Activated CD8-positive, alpha-beta T cell treated with anti-CD3 and anti-CD28 coated beads for 36 hours (primary cell): ENCODE measurements at regions not wholly inside any gene's neighbourhood (a gene's known extent, or its start where the extent isn't known, plus 50 kb on each side); places are given as distances from the start of the nearest gene placed in this dataset.

Experiments
- ATAC-seq: fragments of 200-7000 bp; cut with Tn5 transposase; one replicate; pipeline ENCODE4 v1.10.0; 2021; ENCODE audit warnings: mild to moderate bottlenecking, moderate library complexity
- CTCF ChIA-PET: fragments of 350-600 bp; sonication (Branson Sonifier 250); formaldehyde crosslinking; loops from one replicate; lab custom pipeline; 2021; ENCODE audit warnings: antibody characterized with exemption; lab: Charles Lee
- POLR2A ChIA-PET: fragments of 350-600 bp; sonication (Branson Sonifier 250); formaldehyde crosslinking; loops from one replicate; lab custom pipeline; 2021; ENCODE audit warnings: antibody characterized with exemption; lab: Charles Lee
- DNase-seq: peaks from one replicate; pipeline ENCODE4 v3.0.0-alpha.2; 2020
- H3K27ac Mint-ChIP-seq: one replicate; pipeline ENCODE4 v1.8.0; 2021; ENCODE audit warnings: mild to moderate bottlenecking, mixed read lengths
- H3K27me3 Mint-ChIP-seq: one replicate; pipeline ENCODE4 v1.8.0; 2021; ENCODE audit warnings: mixed read lengths
- H3K36me3 Mint-ChIP-seq: one replicate; pipeline ENCODE4 v1.8.0; 2021; ENCODE audit warnings: low read depth, mixed read lengths
- H3K4me1 Mint-ChIP-seq: one replicate; pipeline ENCODE4 v1.8.0; 2021; ENCODE audit warnings: low read depth, mixed read lengths
- H3K4me3 Mint-ChIP-seq: one replicate; pipeline ENCODE4 v1.8.0; 2021; ENCODE audit warnings: mild to moderate bottlenecking, moderate library complexity, mixed read lengths
- H3K9me3 Mint-ChIP-seq: one replicate; pipeline ENCODE4 v1.8.0; 2021; ENCODE audit warnings: mixed read lengths
- intact Hi-C: fragments of 100-400 bp; cut with micrococcal nuclease; formaldehyde crosslinking; loops from one replicate; pipeline ENCODE4 v1.10.0; 2022
- TF ChIP-seq, protein P1 (sequence below): fragments of 200-600 bp; IDR thresholded peaks from one replicate; pipeline ENCODE4 v1.8.0; 2022; ENCODE audit warnings: antibody characterized with exemption, mild to moderate bottlenecking

DNA sequence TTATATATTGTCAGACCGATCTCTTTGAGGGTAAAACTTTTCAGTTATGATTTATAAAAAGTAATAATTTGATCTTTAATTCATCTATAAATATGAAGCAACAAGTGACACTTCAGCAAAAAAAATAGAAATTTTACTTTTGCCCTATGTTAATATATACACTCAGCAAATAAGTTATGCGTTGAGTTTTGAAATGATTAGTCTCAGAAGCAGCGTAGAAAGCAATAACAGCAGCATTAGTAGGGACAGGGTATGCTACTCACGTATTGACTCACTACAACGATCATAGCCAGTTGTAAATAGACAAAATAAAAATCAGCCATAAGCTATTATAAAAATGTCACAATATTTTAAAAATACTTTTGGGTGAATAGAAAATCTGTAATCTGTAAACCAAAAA, 1229.2 kb downstream of the ADGRL3 start:
- ATAC-seq: no peak

GRCh38 chr4:62415256-62415655, 1215.1 kb downstream of the ADGRL3 start:
- CTCF ChIA-PET: no interaction called here
- ATAC-seq: no peak
- Mint-ChIP-seq H3K4me1 (no peaks in the 10 kb centered on the region), H3K4me3 (no peak overlapping the region), H3K36me3 (no peaks in the 10 kb centered on the region), H3K9me3 (peaks cover 2% of the 10 kb centered on the region), H3K27ac (no peak overlapping the region), H3K27me3 (no peaks in the 10 kb centered on the region)
- TF ChIP-seq, protein P1, sequence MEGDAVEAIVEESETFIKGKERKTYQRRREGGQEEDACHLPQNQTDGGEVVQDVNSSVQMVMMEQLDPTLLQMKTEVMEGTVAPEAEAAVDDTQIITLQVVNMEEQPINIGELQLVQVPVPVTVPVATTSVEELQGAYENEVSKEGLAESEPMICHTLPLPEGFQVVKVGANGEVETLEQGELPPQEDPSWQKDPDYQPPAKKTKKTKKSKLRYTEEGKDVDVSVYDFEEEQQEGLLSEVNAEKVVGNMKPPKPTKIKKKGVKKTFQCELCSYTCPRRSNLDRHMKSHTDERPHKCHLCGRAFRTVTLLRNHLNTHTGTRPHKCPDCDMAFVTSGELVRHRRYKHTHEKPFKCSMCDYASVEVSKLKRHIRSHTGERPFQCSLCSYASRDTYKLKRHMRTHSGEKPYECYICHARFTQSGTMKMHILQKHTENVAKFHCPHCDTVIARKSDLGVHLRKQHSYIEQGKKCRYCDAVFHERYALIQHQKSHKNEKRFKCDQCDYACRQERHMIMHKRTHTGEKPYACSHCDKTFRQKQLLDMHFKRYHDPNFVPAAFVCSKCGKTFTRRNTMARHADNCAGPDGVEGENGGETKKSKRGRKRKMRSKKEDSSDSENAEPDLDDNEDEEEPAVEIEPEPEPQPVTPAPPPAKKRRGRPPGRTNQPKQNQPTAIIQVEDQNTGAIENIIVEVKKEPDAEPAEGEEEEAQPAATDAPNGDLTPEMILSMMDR: no peak
- intact Hi-C loops: no loop called here
- DNase-seq: no peak
- POLR2A ChIA-PET: no interaction called here

More for the DNA sequence above, 1229.2 kb downstream of the ADGRL3 start:
- Mint-ChIP-seq H3K27me3 (no peaks in the 10 kb centered on the region), H3K4me3 (no peak overlapping the region), H3K4me1 (no peaks in the 10 kb centered on the region), H3K27ac (no peak overlapping the region), H3K36me3 (no peaks in the 10 kb centered on the region), H3K9me3 (peaks cover 22% of the 10 kb centered on the region)
- TF ChIP-seq, protein P1: no peak
- POLR2A ChIA-PET: no interaction called here
- CTCF ChIA-PET: no interaction called here
- intact Hi-C loops: no loop called here
- DNase-seq: no peak

DNA sequence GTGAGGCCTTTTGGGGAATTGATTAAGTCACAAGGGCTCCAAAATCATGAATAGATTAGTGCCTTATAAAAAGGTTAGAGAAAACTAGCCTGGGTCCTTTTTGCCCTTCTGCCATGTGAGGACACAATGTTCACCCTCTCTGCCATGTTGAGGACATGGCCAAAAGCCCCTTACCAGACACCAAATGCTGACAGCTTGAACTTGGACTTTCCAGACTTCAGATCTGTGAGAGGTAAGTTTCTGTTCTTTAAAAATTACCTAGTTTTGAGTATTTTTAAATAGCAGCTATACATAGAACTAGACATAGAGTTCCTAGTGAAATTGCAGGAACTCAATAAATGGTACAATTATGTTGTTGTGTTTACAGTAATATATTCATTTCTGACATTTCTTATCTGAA, 1214.4 kb downstream of the ADGRL3 start:
- ChIA-PET POLR2A (no interaction called here), CTCF (no interaction called here)
- no peak overlapping the region for H3K27ac Mint-ChIP-seq
- H3K9me3 Mint-ChIP-seq: peaks cover 2% of the 10 kb centered on the region
- TF ChIP-seq, protein P1: no peak
- H3K27me3 Mint-ChIP-seq: no peaks in the 10 kb centered on the region
- ATAC-seq (no peak), DNase-seq (no peak)
- H3K4me3 Mint-ChIP-seq: no peak overlapping the region
- intact Hi-C loops: no loop called here
- no peaks in the 10 kb centered on the region for H3K4me1 Mint-ChIP-seq
- no peaks in the 10 kb centered on the region for H3K36me3 Mint-ChIP-seq

DNA sequence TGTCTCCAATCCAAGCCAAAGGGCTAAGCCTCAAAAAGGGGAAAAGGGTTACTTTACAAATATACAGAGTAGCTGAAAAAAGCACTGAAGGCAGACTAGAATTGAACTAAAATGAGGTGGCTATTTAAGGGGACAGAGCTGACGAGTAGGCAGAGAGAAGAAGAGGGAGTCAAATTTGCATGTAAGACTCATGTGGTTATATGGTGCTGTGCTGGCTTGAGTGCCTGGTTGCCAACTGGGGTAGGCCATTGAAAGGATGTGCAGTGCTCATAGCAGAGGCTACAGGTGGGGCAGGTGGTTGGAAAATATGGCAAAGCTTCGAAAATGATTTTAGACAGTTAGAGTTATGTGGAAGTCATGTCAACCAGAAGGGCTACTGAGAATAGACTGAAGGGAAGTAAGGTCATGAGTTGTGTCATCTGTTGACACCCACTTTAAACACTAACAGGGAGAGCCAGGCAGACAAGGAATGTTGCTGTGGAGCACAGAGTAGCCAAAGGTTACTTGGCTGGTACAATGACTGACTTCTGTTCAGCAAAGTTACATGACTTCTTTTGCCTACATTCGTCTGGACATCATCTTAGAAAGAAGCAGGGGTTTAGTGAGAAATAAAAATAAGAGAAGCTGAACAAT, 1210.4 kb downstream of the ADGRL3 start:
- peaks cover 4% of the 10 kb centered on the region for H3K9me3 Mint-ChIP-seq
- ATAC-seq (no peak), DNase-seq (no peak)
- no peaks in the 10 kb centered on the region for H3K27me3 Mint-ChIP-seq
- intact Hi-C loops: no loop called here
- H3K4me3 Mint-ChIP-seq: no peak overlapping the region
- ChIA-PET POLR2A (no interaction called here), CTCF (no interaction called here)
- TF ChIP-seq, protein P1: no peak
- H3K4me1 Mint-ChIP-seq: no peaks in the 10 kb centered on the region
- H3K36me3 Mint-ChIP-seq: no peaks in the 10 kb centered on the region
- no peak overlapping the region for H3K27ac Mint-ChIP-seq

DNA sequence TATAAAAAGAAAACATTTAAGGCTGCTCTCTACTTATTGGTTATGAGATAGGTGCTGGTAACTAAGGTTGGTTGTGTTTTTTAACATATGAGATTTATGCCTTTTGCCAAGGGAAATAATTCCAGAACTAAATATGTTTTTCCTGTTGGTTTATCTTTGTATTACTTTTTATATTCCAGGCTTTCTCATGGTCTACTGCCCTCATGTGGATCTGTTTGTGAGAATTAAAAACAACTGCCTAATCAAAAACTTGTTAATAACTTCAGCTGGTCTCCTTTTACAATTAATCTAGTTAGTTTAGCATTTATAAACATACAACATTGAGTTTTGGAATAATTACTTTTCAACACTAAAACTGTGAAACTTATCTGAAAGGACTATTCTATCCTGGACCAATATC, 1208.3 kb downstream of the ADGRL3 start:
- H3K4me3 Mint-ChIP-seq: no peak overlapping the region
- no peaks in the 10 kb centered on the region for H3K4me1 Mint-ChIP-seq
- intact Hi-C loops: no loop called here
- H3K9me3 Mint-ChIP-seq: peaks cover 4% of the 10 kb centered on the region
- no peak overlapping the region for H3K27ac Mint-ChIP-seq
- no peaks in the 10 kb centered on the region for H3K27me3 Mint-ChIP-seq
- POLR2A ChIA-PET: no interaction called here
- H3K36me3 Mint-ChIP-seq: no peaks in the 10 kb centered on the region
- ATAC-seq: no peak
- CTCF ChIA-PET: no interaction called here
- DNase-seq: no peak
- TF ChIP-seq, protein P1: no peak
